ENCODE measurements at regions not wholly inside any gene's neighbourhood (a gene's known extent, or its start where the extent isn't known, plus 50 kb on each side); places are given as distances from the start of the nearest gene placed in this dataset.

GRCh38 chr6:119461187-119461586 is 111.6 kb upstream of the MAN1A1 start:
- BruUV-seq (replicated peaks), result no TSS peak
- intact Hi-C loops (cut with micrococcal nuclease; ENCODE audit: unreplicated experiment) (no loop called here), in situ Hi-C loops (cut with HindIII; ENCODE audit: extremely low pct_ligation_motif_present, low pct_unique_long_range_greater_than_20kb) (no loop called here)
- no peaks in the 10 kb centered on the region for H3K79me2 ChIP-seq (ENCODE audit: insufficient read depth, low read length)
- ATAC-seq (no peak), DNase-seq (ENCODE audit: low spot score) (no peak), FAIRE-seq (no peak)
- no peak overlapping the region for H3K4me3 ChIP-seq (replicated peaks in 1 of 3; ENCODE audit: insufficient read depth in 1 of 3, low read depth in 2 of 3, low read length in 3 of 3)
- H3K9ac ChIP-seq (ENCODE audit: insufficient read depth, low read depth, low read length), result no peak overlapping the region
- no peaks in the 10 kb centered on the region for H3K4me1 ChIP-seq (ENCODE audit: insufficient read depth, low read length)
- H3K4me2 ChIP-seq (ENCODE audit: low read depth, low read length), result no peak overlapping the region
- no peaks in the 10 kb centered on the region for H4K20me1 ChIP-seq (ENCODE audit: insufficient read depth, low read length)
- H2AFZ ChIP-seq (ENCODE audit: low read length), result no peak overlapping the region
- TF ChIP-seq ZFP90 (CRISPR knock-in tag; IDR thresholded peaks at IDR 0.05; ENCODE audit: borderline replicate concordance) (no peak), ZNF562 (CRISPR knock-in tag; IDR thresholded peaks at IDR 0.05; ENCODE audit: borderline replicate concordance) (no peak), ZNF546 (CRISPR knock-in tag; conservative IDR thresholded peaks at IDR 0.05) (no peak), RAD51 (IDR thresholded peaks at IDR 0.05; ENCODE audit: borderline replicate concordance) (no peak), MTA3 (CRISPR knock-in tag; IDR thresholded peaks at IDR 0.05) (no peak), DDIT3 (CRISPR knock-in tag; IDR thresholded peaks at IDR 0.05) (no peak), GATAD1 (CRISPR knock-in tag; IDR thresholded peaks at IDR 0.05) (no peak), MLXIP (CRISPR knock-in tag; IDR thresholded peaks at IDR 0.05; ENCODE audit: borderline replicate concordance) (no peak), PHF20 (CRISPR knock-in tag; IDR thresholded peaks at IDR 0.05) (no peak), NFRKB (IDR thresholded peaks at IDR 0.05) (no peak), ZNF639 (CRISPR knock-in tag; conservative IDR thresholded peaks at IDR 0.05) (no peak), MXI1 (IDR thresholded peaks at IDR 0.05; ENCODE audit: borderline replicate concordance, low read depth, low read length) (no peak), ZNF24 (IDR thresholded peaks at IDR 0.05) (no peak), TAF1 (CRISPR knock-in tag; IDR thresholded peaks at IDR 0.05) (no peak), PHF8 (CRISPR knock-in tag; IDR thresholded peaks at IDR 0.05) (no peak), KLF11 (CRISPR knock-in tag; IDR thresholded peaks at IDR 0.05) (no peak), TEF (CRISPR knock-in tag; IDR thresholded peaks at IDR 0.05) (no peak), BATF2 (CRISPR knock-in tag; IDR thresholded peaks at IDR 0.05) (no peak), MXD1 (CRISPR knock-in tag; IDR thresholded peaks at IDR 0.05) (no peak)
- no peak overlapping the region for H3K27ac ChIP-seq (ENCODE audit: extremely low read length, insufficient read depth, low read length)
- H3K36me3 ChIP-seq (replicated peaks in 1 of 2; ENCODE audit: control insufficient read depth in 1 of 2, insufficient read depth in 2 of 2, low read length in 2 of 2), result no peaks in the 10 kb centered on the region
- CTCF ChIA-PET (ENCODE audit: low intra/inter-chr PET ratio, low total read pairs), result no interaction called here
- POLR2A ChIA-PET, result no interaction called here
- 0% methylated on average over 1 of the region's 1 CpG for WGBS (ENCODE audit: low lambda C conversion rate)
- H3K9me3 ChIP-seq (ENCODE audit: low read length), result no peaks in the 10 kb centered on the region
- no peaks in the 10 kb centered on the region for H3K27me3 ChIP-seq (ENCODE audit: control insufficient read depth in 1 of 2, insufficient read depth in 2 of 2, low read length in 2 of 2)
